K562 (cell line): ENCODE measurements at regions not wholly inside any gene's neighbourhood (a gene's known extent, or its start where the extent isn't known, plus 50 kb on each side); places are given as distances from the start of the nearest gene placed in this dataset.

Experiments used
- ARID1B ChIP-seq: fragments of 450-650 bp; IDR thresholded peaks from 2 replicates; pipeline ENCODE4 v1.6.1; 2016; ENCODE audit warnings: antibody characterized with exemption, mild to moderate bottlenecking, inconsistent platforms
- ARID4B ChIP-seq: sonication (generic); formaldehyde crosslinking; IDR thresholded peaks from 2 replicates; pipeline ENCODE4 v1.8.0; 2022; ENCODE audit warnings: mild to moderate bottlenecking, missing genetic modification reagents
- ATF3 ChIP-seq, 2 experiments: fragments of 450-650 bp in 1 of 2; sonication (generic) in 1 of 2; formaldehyde crosslinking in 1 of 2; IDR thresholded peaks in 1 of 2; conservative IDR thresholded peaks in 1 of 2; 2 replicates each; pipeline versions ENCODE4 v1.6.1 to v1.8.1; 2016 to 2023; ENCODE audit warnings: mild to moderate bottlenecking in 2 of 2, moderate library complexity in 2 of 2, inconsistent platforms in 1 of 2, missing genetic modification reagents in 1 of 2
- BACH1 ChIP-seq: fragments of 200-800 bp; sonication (Bioruptor generic); IDR thresholded peaks from 2 replicates; pipeline ENCODE4 v1.6.1; 2016; ENCODE audit warnings: missing genetic modification characterization, missing compliant biosample characterization
- ELF1 ChIP-seq: fragments of 200-800 bp; sonication (Bioruptor generic); IDR thresholded peaks from 2 replicates; pipeline ENCODE4 v1.6.1; 2016; ENCODE audit warnings: missing genetic modification characterization, missing compliant biosample characterization
- JUN ChIP-seq, 2 experiments: sonication (generic) in 1 of 2; formaldehyde crosslinking in 1 of 2; IDR thresholded peaks; 2 replicates each; pipeline versions ENCODE4 v1.6.1 to v1.8.0; 2012 to 2022; ENCODE audit warnings: borderline replicate concordance in 2 of 2, mild to moderate bottlenecking in 2 of 2, improper control_type of control experiment in 1 of 2, low read depth in 1 of 2, low read length in 1 of 2, missing genetic modification reagents in 1 of 2
- NELFE ChIP-seq: IDR thresholded peaks from 2 replicates; pipeline ENCODE4 v1.6.1; 2011; ENCODE audit warnings: mild to moderate bottlenecking; ENCODE audit not compliant: insufficient read depth, insufficient read length
- NFE2 ChIP-seq: IDR thresholded peaks from 2 replicates; pipeline ENCODE4 v1.6.1; 2014; ENCODE audit warnings: antibody characterized with exemption, low read depth
- SOX6 ChIP-seq: fragments of 450-650 bp; IDR thresholded peaks from 2 replicates; pipeline ENCODE4 v1.6.1; 2014; ENCODE audit warnings: mild to moderate bottlenecking
- TAF9B ChIP-seq: fragments of 450-650 bp; IDR thresholded peaks from 2 replicates; pipeline ENCODE4 v1.6.1; 2018; ENCODE audit warnings: mild to moderate bottlenecking; ENCODE audit not compliant: partially characterized antibody

- no peak for TF ChIP-seq ARID4B (CRISPR knock-in tag)
- peak; percentile 35; the same call in 1 of the 2 replicates for TF ChIP-seq SOX6
- peak; percentile 87 for TF ChIP-seq NFE2
- TF ChIP-seq NELFE = no peak
- TF ChIP-seq ELF1 (tag) = peak; percentile 78
- 0 out of 2 replicates have a peak, but pooled peaks have one; percentile 22 for TF ChIP-seq JUN (IDR thresholded peaks at IDR 0.05; ENCODE audit: borderline replicate concordance, low read depth, low read length)
- no peak for TF ChIP-seq JUN (CRISPR knock-in tag; IDR thresholded peaks at IDR 0.05; ENCODE audit: borderline replicate concordance)
- peak; percentile 99 for TF ChIP-seq BACH1
- TF ChIP-seq ARID1B = peak; percentile 48; the same call in 1 of the 2 replicates
- TF ChIP-seq TAF9B = peak; percentile 17
- TF ChIP-seq ATF3 (IDR thresholded peaks at IDR 0.05) = peak; percentile 83
- no peak for TF ChIP-seq ATF3 (CRISPR knock-in tag; conservative IDR thresholded peaks at IDR 0.05)
Observed at GRCh38 chr4:152106113-152106763, 345.4 kb upstream of the GATB start (continued).
